Colonic mucosa (tissue), 4 donors: ENCODE measurements at regions not wholly inside any gene's neighbourhood (a gene's known extent, or its start where the extent isn't known, plus 50 kb on each side); places are given as distances from the start of the nearest gene placed in this dataset.

Experiments used
- DNase-seq: peaks from one replicate; pipeline ENCODE4 v3.0.0-alpha.2; 2020
- H3K27ac ChIP-seq: fragments of 200-600 bp; one replicate; pipeline ENCODE4 v1.8.0; 2021
- H3K27me3 ChIP-seq: fragments of 200-600 bp; one replicate; pipeline ENCODE4 v1.8.0; 2021
- H3K36me3 ChIP-seq: fragments of 200-600 bp; one replicate; pipeline ENCODE4 v1.8.0; 2021
- H3K4me1 ChIP-seq: fragments of 200-600 bp; one replicate; pipeline ENCODE4 v1.8.0; 2021; ENCODE audit warnings: mild to moderate bottlenecking
- H3K4me3 ChIP-seq: fragments of 200-600 bp; one replicate; pipeline ENCODE4 v1.8.0; 2021
- H3K9ac ChIP-seq, 2 donors: one replicate each; pipeline ENCODE4 v1.7.0; 2013; ENCODE audit warnings: control low read depth in 2 of 2, low read depth in 2 of 2, low read length in 2 of 2
- H3K9me3 ChIP-seq: fragments of 200-600 bp; one replicate; pipeline ENCODE4 v1.8.0; 2021
- intact Hi-C: fragments of 100-400 bp; cut with DNase I; formaldehyde crosslinking; loops from one replicate; pipeline ENCODE4 v1.14.1; 2022
- TF ChIP-seq, protein P1 (sequence below): fragments of 200-600 bp; IDR thresholded peaks from one replicate; pipeline ENCODE4 v1.8.0; 2022; ENCODE audit warnings: antibody characterized with exemption, mild to moderate bottlenecking
- donor health status: healthy.
- donor health status: DM: no; HTN: no; CAD: no.
- donor health status: DM: no; HTN: no; CAD: no.

DNA sequence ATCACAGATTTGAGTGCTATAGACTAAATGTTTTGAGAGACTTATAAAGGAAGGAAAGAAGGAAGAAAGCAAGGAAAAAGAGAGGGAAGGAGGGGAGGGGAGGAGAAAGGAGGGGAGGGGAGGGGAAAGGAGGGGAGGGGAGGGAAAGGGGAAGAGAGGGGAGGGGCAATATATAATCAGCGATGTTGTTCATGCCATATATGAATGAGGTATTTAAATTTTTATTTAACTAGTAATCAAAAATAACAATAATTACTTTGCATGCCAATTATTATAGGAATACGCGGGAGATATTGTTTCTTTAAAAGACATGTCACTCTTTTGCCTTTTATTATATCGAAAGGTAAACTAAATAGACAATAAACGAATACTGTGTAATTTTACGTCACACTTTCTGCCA is 1029.7 kb downstream of the FAT4 start:
- intact Hi-C loops: no loop called here
- Histone ChIP-seq H3K9ac (no peak overlapping the region), H3K9me3 (no peaks in the 10 kb centered on the region), H3K4me3 (no peak overlapping the region), H3K27me3 (no peaks in the 10 kb centered on the region), H3K4me1 (no peaks in the 10 kb centered on the region), H3K36me3 (no peaks in the 10 kb centered on the region), H3K27ac (no peak overlapping the region)
- TF ChIP-seq, protein P1, sequence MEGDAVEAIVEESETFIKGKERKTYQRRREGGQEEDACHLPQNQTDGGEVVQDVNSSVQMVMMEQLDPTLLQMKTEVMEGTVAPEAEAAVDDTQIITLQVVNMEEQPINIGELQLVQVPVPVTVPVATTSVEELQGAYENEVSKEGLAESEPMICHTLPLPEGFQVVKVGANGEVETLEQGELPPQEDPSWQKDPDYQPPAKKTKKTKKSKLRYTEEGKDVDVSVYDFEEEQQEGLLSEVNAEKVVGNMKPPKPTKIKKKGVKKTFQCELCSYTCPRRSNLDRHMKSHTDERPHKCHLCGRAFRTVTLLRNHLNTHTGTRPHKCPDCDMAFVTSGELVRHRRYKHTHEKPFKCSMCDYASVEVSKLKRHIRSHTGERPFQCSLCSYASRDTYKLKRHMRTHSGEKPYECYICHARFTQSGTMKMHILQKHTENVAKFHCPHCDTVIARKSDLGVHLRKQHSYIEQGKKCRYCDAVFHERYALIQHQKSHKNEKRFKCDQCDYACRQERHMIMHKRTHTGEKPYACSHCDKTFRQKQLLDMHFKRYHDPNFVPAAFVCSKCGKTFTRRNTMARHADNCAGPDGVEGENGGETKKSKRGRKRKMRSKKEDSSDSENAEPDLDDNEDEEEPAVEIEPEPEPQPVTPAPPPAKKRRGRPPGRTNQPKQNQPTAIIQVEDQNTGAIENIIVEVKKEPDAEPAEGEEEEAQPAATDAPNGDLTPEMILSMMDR: no peak
- DNase-seq: no peak

DNA sequence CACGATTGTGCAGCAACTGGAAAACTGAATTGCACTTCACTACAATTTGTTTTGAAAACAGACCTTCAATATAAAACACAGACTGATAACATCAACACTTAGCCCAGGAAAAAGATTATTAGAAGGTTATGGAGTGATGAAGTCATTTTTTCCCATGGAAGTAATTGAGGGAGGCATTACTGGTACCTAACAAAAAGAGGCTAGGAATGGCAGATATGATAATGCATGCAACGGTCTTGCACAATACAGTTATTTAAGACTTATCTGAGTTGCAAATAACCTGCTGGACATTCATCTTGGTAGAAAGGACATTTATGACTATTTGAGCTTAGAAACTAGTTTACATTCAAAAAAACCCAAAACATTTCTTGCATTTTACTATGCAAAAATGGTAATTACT is 1031.9 kb downstream of the FAT4 start:
- TF ChIP-seq, protein P1: no peak
- H3K9me3 ChIP-seq: no peaks in the 10 kb centered on the region
- H3K9ac ChIP-seq: no peak overlapping the region
- H3K4me3 ChIP-seq: no peak overlapping the region
- intact Hi-C loops: no loop called here
- no peak overlapping the region for H3K27ac ChIP-seq
- H3K27me3 ChIP-seq: no peaks in the 10 kb centered on the region
- H3K36me3 ChIP-seq: no peaks in the 10 kb centered on the region
- DNase-seq: no peak
- H3K4me1 ChIP-seq: no peaks in the 10 kb centered on the region

DNA sequence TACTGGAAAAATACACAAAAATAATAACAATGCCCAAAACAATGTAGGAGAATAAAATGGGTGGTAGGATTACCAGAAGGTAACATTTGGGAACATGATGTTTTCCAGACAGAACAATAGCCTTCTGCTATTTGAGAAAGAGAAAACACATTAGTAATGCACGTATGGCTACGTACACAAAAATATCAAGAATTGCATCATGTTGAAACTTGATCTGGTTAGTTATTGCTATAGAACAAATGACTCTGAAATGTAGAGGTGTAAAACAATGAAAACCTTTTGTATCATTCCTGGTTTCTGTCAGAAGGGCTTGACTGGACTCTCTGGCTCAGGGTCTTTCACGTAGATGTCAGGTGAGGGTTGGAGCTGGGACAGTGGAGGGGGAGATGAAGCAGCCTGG is 1040.0 kb downstream of the FAT4 start:
- no peak for DNase-seq
- Histone ChIP-seq H3K9ac (no peak overlapping the region), H3K4me3 (no peak overlapping the region), H3K27me3 (no peaks in the 10 kb centered on the region), H3K27ac (no peak overlapping the region), H3K9me3 (no peaks in the 10 kb centered on the region), H3K36me3 (no peaks in the 10 kb centered on the region), H3K4me1 (no peaks in the 10 kb centered on the region)
- intact Hi-C loops: no loop called here
- TF ChIP-seq, protein P1: no peak

DNA sequence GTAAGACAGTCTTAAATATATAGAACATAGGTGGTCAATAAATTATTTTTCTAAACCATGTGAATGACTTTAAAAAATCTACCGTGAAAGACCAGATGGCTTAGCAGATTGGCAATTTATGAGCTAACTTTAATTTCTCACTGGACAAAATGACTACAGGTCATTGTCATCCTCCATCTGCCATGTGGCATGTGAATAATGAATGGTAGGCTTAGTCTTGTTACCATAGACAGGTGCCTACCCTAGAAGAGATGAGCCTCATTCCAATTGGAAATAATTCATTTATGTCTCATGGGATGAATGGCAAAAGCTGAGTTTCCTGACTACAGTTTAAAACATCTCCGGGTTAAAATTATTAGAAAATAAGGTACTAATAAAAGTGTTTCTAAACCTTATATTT is 1043.3 kb downstream of the FAT4 start:
- no peak for DNase-seq
- Histone ChIP-seq H3K27ac (no peak overlapping the region), H3K27me3 (no peaks in the 10 kb centered on the region), H3K4me3 (no peak overlapping the region), H3K9ac (no peak overlapping the region), H3K36me3 (no peaks in the 10 kb centered on the region), H3K9me3 (no peaks in the 10 kb centered on the region), H3K4me1 (no peaks in the 10 kb centered on the region)
- TF ChIP-seq, protein P1: no peak
- intact Hi-C loops: no loop called here

DNA sequence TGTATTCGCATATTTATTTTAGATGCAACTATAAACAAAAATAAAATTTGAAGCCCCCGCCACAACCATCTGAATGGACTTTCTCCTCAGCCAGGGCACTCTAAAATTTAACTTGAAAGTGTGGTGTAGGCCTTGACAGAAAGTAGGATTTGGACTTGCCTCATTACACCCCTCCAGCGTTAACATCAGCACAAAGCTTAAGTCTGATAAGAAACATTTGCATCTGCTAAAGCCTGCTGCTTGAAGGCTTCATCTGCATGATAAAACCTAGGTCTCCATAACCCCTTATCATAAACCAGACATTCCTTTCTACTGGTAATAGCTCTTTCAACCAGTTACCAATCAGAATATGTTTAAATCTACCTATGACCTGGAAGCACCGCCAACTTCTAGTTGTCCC is 1046.5 kb downstream of the FAT4 start:
- H3K36me3 ChIP-seq: no peaks in the 10 kb centered on the region
- H3K9me3 ChIP-seq: no peaks in the 10 kb centered on the region
- no peak for DNase-seq
- no peak overlapping the region for H3K4me3 ChIP-seq
- H3K27ac ChIP-seq: no peak overlapping the region
- H3K4me1 ChIP-seq: no peaks in the 10 kb centered on the region
- H3K27me3 ChIP-seq: no peaks in the 10 kb centered on the region
- intact Hi-C loops: no loop called here
- TF ChIP-seq, protein P1: no peak
- H3K9ac ChIP-seq: no peak overlapping the region
